GM21786 (cell line): ENCODE measurements at regions not wholly inside any gene's neighbourhood (a gene's known extent, or its start where the extent isn't known, plus 50 kb on each side); places are given as distances from the start of the nearest gene placed in this dataset.
A peak's percentile ranks its signal among the peaks of the same experiment; 100 is the strongest.

Experiments
- ATAC-seq: cut with Tn5 transposase; IDR thresholded peaks from one replicate; pipeline ENCODE4 v1.9.1; 2021; ENCODE audit not compliant: unreplicated experiment

DNA sequence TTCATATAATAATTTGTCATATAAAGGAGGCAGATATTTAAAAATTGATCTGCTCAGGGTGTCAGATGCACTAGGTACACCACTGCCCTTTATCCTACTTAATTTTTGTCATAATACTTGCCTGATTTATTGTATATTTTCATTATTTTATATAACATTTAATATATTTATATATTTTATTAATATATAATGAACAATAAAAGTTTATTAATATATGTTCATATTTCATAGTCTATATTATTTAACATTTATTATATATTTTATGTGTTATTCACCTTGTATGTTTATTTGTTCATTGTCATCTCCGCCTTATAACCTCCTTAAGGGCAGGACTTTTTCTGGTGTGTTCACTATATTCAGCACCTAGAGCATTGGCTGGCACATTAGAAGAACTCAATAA, 232.4 kb upstream of the AMIGO2 start:
- ATAC-seq: no peak

GRCh38 chr12:47311568-47311967, 231.8 kb upstream of the AMIGO2 start:
- no peak for ATAC-seq

DNA sequence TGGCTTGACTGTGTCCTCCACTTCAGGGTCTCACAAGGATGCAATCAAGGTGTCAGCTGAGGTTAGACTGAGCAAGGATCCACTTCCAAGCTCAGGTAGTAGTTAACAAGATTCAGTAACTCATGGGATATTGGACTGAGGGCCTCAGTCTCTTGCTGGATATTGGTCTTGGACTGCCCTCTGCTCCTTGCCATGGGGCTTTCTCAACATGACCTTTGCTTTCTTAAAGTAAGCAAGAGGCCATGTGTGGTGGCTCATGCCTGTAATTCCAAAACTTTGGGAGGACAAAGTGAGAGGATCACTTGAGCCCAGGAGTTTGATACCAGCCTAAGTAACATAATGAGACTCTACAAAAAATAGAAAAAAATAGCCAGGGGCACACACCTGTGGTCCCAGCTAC, 231.3 kb upstream of the AMIGO2 start:
- ATAC-seq: no peak

GRCh38 chr12:47308672-47309071, 228.9 kb upstream of the AMIGO2 start:
- no peak for ATAC-seq

GRCh38 chr12:47307680-47308399, 228.1 kb upstream of the AMIGO2 start:
- ATAC-seq: peak; percentile 88

GRCh38 chr12:47306773-47307679, 227.3 kb upstream of the AMIGO2 start:
- ATAC-seq: peak; percentile 7

DNA sequence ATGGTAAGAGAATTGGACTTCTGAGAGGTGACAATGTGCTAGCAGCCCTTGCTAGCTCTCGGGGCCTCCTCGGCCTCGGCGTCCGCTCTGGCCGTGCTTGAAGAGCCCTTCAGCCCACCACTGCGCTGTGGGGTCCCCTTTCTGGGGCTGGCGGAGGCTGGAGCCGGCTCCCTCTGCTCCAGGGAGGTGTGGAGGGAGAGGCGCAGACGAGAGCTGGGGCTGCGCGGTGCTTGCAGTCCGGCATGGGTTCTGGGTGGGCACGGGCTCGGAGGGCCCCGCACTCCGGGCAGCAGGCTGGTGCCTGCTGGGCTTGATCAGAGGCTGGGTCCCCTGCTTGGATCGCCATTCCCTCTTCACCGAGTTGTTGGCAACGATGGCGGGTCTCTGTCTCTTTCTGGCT, 226.4 kb upstream of the AMIGO2 start:
- ATAC-seq: no peak

DNA sequence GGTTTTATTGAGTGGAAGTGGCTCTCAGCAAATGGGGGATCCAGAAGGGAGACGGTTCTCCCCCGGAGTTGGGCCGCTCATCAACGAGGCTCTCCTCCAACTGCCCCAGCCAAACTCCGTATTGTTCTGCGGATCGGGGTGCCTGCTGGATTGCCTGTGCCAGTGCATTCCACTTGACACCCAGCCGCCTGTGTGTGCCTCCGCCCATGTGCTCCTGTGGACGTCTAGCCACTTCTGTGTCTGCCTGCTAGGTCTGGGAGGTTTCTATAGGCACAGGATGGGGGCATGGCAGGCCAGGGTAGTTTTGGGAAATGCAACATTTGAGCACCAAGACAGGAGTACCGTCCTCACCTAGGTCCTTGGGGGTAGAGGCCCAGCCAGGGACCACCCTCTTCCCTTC, 225.7 kb upstream of the AMIGO2 start:
- ATAC-seq: no peak

DNA sequence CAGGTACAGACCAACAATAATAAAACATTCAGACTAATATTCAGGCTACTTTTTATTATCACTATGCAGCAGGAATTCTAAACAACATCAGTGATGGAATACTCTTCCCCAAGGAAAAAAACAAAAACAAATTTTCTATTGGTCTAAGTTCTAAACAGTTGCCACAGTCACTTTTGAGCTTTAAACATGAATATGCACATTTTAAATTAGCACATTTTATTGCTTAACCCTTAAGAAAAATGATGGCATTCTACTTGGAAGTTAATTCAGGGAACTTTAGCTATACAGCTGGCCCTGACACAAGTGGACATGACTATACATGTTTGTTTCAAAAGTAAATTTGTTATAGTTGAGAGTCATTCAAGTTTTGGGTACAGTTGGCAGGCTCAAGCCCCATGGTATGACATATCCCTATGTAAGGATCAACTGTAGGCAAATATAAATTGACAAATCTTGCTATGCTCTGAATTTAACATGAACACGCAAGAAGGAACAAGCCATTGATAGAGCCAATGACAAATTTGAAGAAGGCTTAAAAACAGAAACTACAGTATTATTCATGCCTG, 224.3 kb upstream of the AMIGO2 start:
- ATAC-seq: no peak

GRCh38 chr12:47303207-47303606, 223.4 kb upstream of the AMIGO2 start:
- ATAC-seq: no peak

DNA sequence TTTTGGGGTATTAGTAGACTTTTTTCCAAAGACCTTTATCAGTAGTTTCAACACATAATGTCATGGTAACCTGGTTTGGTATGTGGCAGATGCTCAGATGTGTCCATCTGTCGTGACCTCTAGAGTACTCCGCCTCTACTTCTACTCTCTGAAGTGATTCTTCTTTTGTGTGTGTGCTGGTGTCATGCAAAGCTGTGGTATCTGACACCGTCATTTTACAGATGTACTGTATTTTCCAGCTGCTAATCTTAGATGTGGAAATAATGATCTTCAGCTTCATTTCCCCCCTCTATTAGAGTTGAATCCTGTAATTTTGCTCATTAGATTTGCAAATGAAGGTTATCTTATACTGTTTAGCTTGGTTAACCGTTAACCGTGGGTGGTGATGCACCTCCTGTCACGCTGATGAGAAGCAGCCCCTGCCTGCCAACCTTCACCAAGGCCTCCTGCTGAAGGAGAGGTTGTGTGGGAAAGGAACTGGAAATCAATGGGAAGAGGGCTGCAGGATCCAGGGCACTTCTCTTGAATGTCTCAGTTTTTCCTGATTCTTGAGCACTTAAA, 222.4 kb upstream of the AMIGO2 start:
- peak; percentile 67 for ATAC-seq

- ATAC-seq: no peak
Observed at GRCh38 chr12:47299586-47299985, 219.8 kb upstream of the AMIGO2 start.

DNA sequence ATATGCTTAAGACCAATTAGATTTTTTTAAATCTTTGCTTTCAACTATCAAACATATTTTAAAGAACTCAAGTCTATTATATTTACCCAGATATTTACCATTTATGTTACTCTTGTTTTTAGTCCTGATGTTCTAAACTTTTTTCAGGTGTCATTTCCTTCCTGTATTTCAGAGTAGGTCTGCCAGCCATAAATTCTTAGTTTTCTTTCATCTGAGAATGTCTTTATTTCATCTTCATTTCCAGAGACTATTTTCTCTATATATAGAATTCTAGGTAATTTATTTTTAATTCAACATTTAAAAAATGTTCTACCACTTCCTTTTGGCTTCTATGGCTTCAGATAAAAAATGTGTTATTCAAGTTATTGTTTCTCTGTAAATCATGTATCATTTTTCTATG, 218.2 kb upstream of the AMIGO2 start:
- no peak for ATAC-seq

GRCh38 chr12:47296828-47297227, 217.1 kb upstream of the AMIGO2 start:
- no peak for ATAC-seq

DNA sequence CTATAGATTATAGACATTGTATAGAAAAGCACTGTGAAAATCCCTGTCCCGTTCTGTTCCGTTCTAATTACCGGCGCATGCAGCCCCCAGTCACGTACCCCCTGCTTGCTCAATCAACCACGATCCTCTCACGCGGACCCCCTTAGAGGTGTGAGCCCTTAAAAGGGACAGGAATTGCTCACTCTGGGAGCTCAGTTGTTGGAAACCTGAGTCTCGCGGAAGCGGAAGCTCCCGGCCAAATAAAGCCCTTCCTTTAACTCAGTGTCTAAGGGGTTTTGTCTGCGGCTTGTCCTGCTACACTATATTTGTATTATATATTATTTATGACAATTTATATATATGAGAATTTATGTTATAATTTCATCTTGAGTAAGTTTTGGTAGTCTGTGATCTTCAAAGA, 213.6 kb upstream of the AMIGO2 start:
- ATAC-seq: no peak

DNA sequence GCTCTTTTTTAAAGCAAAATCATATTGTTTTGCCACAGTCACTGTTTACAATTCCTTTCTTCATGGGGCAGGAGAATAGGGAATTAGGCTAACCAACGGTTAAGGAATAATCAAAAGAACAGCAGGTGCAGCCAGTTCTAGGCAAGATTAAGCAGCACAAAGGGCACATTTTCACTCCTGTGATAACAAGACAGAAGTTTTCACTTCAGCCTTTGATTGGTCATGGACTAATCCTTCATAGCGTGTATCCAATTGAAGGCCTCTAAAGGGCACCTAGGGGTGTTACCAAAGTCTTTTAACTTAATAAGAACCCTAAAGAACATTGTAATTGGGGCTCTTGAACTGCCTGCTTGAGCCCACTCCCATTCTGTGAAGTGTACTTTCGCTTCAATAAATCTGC, 206.9 kb upstream of the AMIGO2 start:
- ATAC-seq: no peak
